BE2C (cell line): ENCODE measurements at regions not wholly inside any gene's neighbourhood (a gene's known extent, or its start where the extent isn't known, plus 50 kb on each side); places are given as distances from the start of the nearest gene placed in this dataset.
"Not testable (repeated sequence)": the region's sequence is repeated elsewhere in the genome, so short reads cannot be mapped to it uniquely, and the experiment has no call there.

Source experiments
- DNase-seq: peaks from one replicate; pipeline ENCODE4 v3.0.0-alpha.2; 2020
- H3K27me3 ChIP-seq: fragments of 250-450 bp; sonication (Bioruptor Pico); 2 replicates; pipeline ENCODE4 v1.5.1; 2020; ENCODE audit warnings: mild to moderate bottlenecking
- H3K36me3 ChIP-seq: fragments of 250-450 bp; sonication (Bioruptor Pico); 2 replicates; pipeline ENCODE4 v1.5.1; 2020; ENCODE audit warnings: mild to moderate bottlenecking
- H3K4me1 ChIP-seq: fragments of 250-450 bp; sonication (Bioruptor Pico); 2 replicates; pipeline ENCODE4 v1.5.1; 2020
- H3K4me3 ChIP-seq: 2 replicates; pipeline ENCODE4 v1.5.1; 2011; ENCODE audit warnings: low read depth, low read length
- H3K9me3 ChIP-seq: fragments of 250-450 bp; sonication (Bioruptor Pico); 2 replicates; pipeline ENCODE4 v1.5.1; 2020
- CTCF ChIP-seq: IDR thresholded peaks from 2 replicates; pipeline ENCODE4 v1.5.1; 2012; ENCODE audit warnings: mild to moderate bottlenecking, low read depth, low read length

GRCh38 chr9:73294336-73294735, 142.7 kb downstream of the ANXA1 start:
- Histone ChIP-seq H3K4me1 (no peaks in the 10 kb centered on the region), H3K9me3 (no peaks in the 10 kb centered on the region), H3K36me3 (no peaks in the 10 kb centered on the region), H3K4me3 (no peak overlapping the region), H3K27me3 (no peaks in the 10 kb centered on the region)
- DNase-seq = no peak
- no peak for TF ChIP-seq CTCF

GRCh38 chr9:73325983-73326382, 174.3 kb downstream of the ANXA1 start:
- no peaks in the 10 kb centered on the region for H3K36me3 ChIP-seq
- TF ChIP-seq CTCF = no peak

GRCh38 chr9:73327149-73327548, 175.5 kb downstream of the ANXA1 start:
- Histone ChIP-seq H3K4me1 (no peaks in the 10 kb centered on the region), H3K36me3 (no peaks in the 10 kb centered on the region), H3K9me3 (no peaks in the 10 kb centered on the region), H3K27me3 (no peaks in the 10 kb centered on the region), H3K4me3 (no peak overlapping the region)
- TF ChIP-seq CTCF = no peak
- DNase-seq = no peak

More at GRCh38 chr9:73325983-73326382, 174.3 kb downstream of the ANXA1 start:
- Histone ChIP-seq H3K27me3 (no peaks in the 10 kb centered on the region), H3K4me3 (no peak overlapping the region), H3K4me1 (no peaks in the 10 kb centered on the region), H3K9me3 (no peaks in the 10 kb centered on the region)
- DNase-seq = no peak

GRCh38 chr9:73337182-73337581, 185.5 kb downstream of the ANXA1 start:
- not testable (repeated sequence) for H3K36me3 ChIP-seq, H3K4me1 ChIP-seq, H3K27me3 ChIP-seq, DNase-seq, H3K9me3 ChIP-seq, H3K4me3 ChIP-seq

- Histone ChIP-seq H3K27me3 (no peaks in the 10 kb centered on the region), H3K4me1 (no peaks in the 10 kb centered on the region), H3K36me3 (no peaks in the 10 kb centered on the region), H3K4me3 (no peak overlapping the region), H3K9me3 (no peaks in the 10 kb centered on the region)
- DNase-seq = no peak
- no peak for TF ChIP-seq CTCF
These were observed 192.4 kb downstream of the ANXA1 start for GRCh38 chr9:73344060-73344459.

GRCh38 chr9:73347123-73347522, 195.5 kb downstream of the ANXA1 start:
- Histone ChIP-seq H3K36me3 (no peaks in the 10 kb centered on the region), H3K4me1 (no peaks in the 10 kb centered on the region), H3K9me3 (no peaks in the 10 kb centered on the region), H3K4me3 (no peak overlapping the region), H3K27me3 (no peaks in the 10 kb centered on the region)
- DNase-seq = no peak
- no peak for TF ChIP-seq CTCF

- TF ChIP-seq CTCF = no peak
- DNase-seq = no peak
- Histone ChIP-seq H3K4me1 (no peaks in the 10 kb centered on the region), H3K9me3 (no peaks in the 10 kb centered on the region), H3K36me3 (no peaks in the 10 kb centered on the region), H3K27me3 (no peaks in the 10 kb centered on the region), H3K4me3 (no peak overlapping the region)
These were observed 196.1 kb downstream of the ANXA1 start for GRCh38 chr9:73347720-73348119.
